ENCODE measurements at regions not wholly inside any gene's neighbourhood (a gene's known extent, or its start where the extent isn't known, plus 50 kb on each side); places are given as distances from the start of the nearest gene placed in this dataset.

DNA sequence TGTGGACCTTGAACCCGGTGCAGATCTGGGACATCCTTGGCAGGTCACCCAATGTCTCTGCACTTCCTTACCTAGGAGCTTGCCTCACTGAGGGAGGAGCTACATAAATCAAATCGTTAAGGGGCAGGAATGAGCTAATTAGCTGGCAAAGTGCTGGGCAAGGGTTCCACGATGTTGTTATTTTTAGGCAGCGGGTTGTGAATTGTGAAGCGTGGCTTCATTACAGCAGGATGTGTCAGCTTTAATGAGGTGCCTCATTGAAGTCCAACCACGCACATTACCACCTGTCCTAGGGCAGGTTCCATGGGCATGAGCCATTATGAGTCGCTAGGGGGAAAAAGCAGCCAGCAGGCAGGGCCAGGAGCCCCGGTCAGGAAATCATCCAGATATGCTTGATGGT is 127.0 kb upstream of the AGAP1 start:
- DNase-seq (ENCODE audit: low spot score): no peak
- TF ChIP-seq, protein P1, sequence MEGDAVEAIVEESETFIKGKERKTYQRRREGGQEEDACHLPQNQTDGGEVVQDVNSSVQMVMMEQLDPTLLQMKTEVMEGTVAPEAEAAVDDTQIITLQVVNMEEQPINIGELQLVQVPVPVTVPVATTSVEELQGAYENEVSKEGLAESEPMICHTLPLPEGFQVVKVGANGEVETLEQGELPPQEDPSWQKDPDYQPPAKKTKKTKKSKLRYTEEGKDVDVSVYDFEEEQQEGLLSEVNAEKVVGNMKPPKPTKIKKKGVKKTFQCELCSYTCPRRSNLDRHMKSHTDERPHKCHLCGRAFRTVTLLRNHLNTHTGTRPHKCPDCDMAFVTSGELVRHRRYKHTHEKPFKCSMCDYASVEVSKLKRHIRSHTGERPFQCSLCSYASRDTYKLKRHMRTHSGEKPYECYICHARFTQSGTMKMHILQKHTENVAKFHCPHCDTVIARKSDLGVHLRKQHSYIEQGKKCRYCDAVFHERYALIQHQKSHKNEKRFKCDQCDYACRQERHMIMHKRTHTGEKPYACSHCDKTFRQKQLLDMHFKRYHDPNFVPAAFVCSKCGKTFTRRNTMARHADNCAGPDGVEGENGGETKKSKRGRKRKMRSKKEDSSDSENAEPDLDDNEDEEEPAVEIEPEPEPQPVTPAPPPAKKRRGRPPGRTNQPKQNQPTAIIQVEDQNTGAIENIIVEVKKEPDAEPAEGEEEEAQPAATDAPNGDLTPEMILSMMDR (IDR thresholded peaks at IDR 0.05; ENCODE audit: extremely low read depth, missing control alignments): no peak

DNA sequence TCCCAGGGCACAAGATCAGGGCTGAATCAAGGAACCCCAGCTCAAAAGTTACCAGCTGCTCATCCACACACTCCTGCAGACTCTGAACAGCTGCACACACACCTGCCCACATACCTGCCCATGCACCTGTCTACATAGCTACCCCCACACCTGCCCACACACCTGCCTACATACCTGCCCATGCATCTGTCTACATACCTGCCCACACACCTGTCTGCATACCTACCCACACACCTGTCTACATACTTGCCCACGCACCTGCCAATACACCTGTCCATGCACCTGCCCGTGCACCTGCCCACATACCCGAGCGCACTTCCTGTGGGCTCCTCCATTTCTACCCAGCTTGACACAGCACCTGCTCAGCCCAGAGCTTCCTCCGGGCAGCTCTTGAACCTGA is 122.8 kb upstream of the AGAP1 start:
- DNase-seq (ENCODE audit: low spot score): no peak
- TF ChIP-seq, protein P1 (IDR thresholded peaks at IDR 0.05; ENCODE audit: extremely low read depth, missing control alignments): no peak

DNA sequence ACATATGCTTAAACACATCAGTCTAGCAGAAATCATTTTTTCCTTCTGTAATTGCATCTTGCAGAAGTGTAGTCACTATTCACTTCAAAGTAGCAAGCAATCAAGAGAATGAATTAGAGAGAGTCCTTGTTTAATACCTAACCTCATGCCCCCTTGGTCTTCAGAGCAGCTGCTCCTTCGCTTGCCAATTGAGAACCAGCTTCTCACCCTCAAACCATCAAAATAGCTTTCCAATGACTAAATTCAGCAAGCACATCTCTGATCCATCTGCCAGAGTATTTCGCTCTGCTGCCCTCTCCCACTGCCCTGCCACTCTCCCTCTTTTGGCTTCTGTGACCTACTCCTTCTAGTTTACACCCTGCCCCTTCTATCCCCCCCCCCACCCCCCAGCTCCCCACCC is 120.7 kb upstream of the AGAP1 start:
- DNase-seq (ENCODE audit: low spot score): no peak
- TF ChIP-seq, protein P1 (IDR thresholded peaks at IDR 0.05; ENCODE audit: extremely low read depth, missing control alignments): no peak

DNA sequence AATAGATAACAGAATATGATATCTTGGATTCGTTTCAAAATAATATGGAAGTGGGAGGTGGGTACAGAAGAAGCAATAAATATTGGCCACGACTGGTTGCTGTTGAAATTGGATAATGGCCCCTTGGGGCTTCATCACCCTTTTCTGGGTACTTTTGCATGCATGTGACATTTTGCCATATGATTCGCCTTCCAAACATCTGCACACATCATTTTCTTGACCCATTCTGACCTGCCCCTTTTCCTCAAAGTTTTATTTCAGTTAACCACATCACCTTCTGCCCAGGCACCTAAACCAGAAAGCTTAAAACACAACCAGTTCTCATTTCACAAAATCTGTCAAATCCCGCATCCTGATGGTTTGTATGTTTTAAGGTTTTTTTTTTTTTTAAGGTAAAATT is 116.7 kb upstream of the AGAP1 start:
- no peak for DNase-seq (ENCODE audit: low spot score)
- TF ChIP-seq, protein P1 (IDR thresholded peaks at IDR 0.05; ENCODE audit: extremely low read depth, missing control alignments): no peak

DNA sequence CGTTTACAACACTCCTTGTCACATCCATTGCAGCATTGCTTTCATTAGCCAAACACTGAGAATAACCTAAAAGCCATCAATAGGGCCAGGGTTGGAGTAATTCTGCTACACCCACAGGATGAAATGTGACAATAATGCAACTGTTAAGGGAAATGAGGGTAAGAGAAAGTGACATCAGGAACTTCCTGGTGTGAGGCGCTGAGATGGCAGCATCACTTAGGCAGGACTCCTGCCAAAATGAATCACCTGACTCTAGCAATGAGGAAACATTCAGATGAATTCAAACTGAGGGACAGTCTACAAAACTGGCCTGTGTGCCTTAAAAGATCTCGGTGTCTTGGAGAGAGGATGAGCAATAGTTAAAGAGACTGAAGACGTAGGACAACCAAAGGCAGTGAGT is 115.6 kb upstream of the AGAP1 start:
- DNase-seq (ENCODE audit: low spot score): no peak
- TF ChIP-seq, protein P1 (IDR thresholded peaks at IDR 0.05; ENCODE audit: extremely low read depth, missing control alignments): no peak

DNA sequence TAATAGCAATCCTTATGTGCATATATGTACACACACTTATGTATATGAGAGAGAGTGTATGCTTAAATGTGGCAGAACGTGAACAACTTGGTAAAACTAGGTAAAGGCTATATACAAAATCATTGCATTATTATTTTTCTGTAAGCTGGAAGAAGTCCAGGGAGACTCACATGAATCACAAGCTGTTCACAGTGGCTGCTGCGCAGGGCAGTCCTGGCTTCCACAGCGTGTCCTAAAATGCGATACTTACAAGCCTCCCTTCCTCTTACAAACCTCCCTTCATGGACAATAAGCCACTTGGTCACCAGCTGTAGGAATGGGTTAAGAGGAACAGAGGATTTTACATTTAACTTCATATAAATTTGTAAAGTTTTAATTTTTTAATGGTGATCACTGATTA is 114.9 kb upstream of the AGAP1 start:
- TF ChIP-seq, protein P1 (IDR thresholded peaks at IDR 0.05; ENCODE audit: extremely low read depth, missing control alignments): no peak
- DNase-seq (ENCODE audit: low spot score): no peak

DNA sequence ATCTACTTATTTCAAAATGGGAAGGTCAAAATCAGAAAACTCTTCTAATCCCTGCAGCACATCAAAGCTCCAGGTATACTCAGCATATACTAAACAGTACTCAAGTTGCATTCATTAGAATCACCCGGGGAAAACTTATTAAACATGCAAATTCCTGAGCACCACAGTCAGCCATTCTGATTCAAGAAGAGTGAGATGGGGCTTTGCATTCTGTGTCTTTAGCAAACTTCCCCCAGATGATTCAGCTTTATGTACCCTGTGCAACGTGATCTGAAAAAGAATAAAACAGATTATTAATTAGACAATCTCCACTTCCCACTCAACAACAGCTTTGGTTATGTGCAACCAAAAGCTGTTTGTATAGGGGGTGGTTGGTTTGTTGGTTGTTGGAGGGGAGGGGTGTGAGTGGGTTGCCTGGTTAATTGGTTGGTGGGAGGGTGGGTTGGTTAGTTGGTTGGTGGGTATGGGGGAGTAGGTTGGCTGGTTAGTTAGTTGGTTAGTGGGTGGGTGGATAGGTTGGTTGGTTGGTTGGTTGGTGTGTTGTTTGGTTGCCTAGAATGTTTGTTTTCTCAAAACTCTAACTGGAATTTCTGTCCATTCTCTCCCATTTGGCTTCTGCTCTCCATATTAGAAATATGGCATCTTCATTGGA is 112.5 kb upstream of the AGAP1 start:
- TF ChIP-seq, protein P1 (IDR thresholded peaks at IDR 0.05; ENCODE audit: extremely low read depth, missing control alignments): no peak
- DNase-seq (ENCODE audit: low spot score): no peak
